ENCODE measurements at regions not wholly inside any gene's neighbourhood (a gene's known extent, or its start where the extent isn't known, plus 50 kb on each side); places are given as distances from the start of the nearest gene placed in this dataset.
"Not testable (repeated sequence)": the region's sequence is repeated elsewhere in the genome, so short reads cannot be mapped to it uniquely, and the experiment has no call there.

DNA sequence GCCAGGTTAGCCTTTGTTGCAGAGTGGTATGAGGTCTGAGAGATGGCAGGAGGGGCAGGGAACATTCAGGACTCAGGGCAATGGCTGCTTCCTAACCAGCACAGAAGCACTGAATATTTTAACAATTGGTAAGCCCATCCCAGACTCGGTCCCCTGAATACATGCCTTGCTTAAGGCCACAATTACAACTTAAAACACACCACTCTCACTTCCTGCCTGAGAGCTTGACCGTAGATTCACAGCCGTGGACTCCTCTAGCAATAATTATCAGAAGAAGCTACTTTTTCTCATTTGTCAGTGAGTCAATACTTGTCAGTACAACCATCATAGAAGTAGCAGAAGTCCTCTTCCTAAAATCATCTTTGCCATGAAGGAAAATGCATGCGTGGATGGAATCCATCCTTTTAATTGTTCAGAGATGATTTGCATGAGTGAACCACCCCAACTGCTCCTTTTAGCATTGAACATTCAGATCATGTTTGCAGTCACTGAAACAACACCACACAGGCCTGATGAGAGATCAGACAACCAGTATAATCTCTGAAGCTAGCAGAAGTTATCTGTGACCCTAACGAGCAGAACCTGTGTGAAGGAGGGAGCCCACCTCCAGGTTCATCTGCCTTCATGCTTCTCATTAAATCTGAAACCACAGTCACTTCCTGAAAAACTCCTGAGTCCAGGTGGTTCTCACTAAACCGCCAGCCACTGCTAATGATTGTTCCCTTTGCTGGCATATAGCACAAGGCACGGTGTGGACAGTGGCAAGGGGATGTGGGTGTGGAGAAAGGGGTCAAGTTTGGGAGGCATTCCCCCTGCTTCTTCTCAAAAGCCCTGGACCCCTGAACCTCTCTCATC, 333.9 kb upstream of the CNR1 start:
- DNase-seq (ENCODE audit: low read depth in 4 of 4, low spot score in 3 of 4): no peak

GRCh38 chr6:88499436-88499835, 333.3 kb upstream of the CNR1 start:
- DNase-seq (ENCODE audit: low read depth in 4 of 4, low spot score in 3 of 4): no peak

- not testable (repeated sequence) for DNase-seq (ENCODE audit: low read depth in 4 of 4, low spot score in 3 of 4)
These were observed 331.3 kb upstream of the CNR1 start for GRCh38 chr6:88497403-88497802.

DNA sequence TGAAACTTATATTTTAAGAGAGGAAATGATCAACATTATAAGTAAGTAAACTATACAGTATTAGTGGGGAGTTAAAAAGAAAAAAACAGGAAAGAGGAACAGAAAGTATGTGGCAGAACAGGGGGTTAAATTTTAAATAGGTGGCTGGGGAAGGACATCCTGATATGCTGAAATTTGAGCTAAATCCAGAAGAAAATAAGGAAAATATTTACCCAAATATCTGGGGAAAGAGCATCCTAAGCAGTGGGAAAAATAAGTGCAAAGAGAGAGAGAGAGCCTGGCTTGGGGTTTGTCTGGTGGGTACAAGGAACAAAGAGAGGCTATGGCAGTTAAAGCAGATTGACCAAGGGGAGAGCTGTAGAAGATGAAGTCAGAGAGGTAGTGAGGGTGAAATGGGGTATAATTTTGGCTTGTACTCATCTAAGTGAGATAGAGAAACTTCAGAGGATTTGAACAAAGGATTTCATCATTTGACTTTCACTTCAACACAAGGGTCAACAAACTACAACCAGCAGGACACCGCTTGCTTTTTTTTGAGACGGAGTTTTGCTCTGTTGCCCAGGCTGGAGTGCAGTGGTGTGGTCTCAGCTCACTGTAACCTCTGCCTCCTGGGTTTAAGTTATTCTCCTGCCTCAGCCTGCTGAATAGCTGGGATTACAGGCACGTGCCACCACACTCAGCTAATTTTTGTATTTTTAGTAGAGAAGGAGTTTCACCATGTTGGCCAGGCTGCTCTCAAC, 328.4 kb upstream of the CNR1 start:
- no peak for DNase-seq (ENCODE audit: low read depth in 4 of 4, low spot score in 3 of 4)

GRCh38 chr6:88493717-88494116, 327.6 kb upstream of the CNR1 start:
- no peak for DNase-seq (ENCODE audit: low read depth in 4 of 4, low spot score in 3 of 4)

- DNase-seq (ENCODE audit: low read depth in 4 of 4, low spot score in 3 of 4): no peak
These were observed 326.7 kb upstream of the CNR1 start for GRCh38 chr6:88492824-88493223.

DNA sequence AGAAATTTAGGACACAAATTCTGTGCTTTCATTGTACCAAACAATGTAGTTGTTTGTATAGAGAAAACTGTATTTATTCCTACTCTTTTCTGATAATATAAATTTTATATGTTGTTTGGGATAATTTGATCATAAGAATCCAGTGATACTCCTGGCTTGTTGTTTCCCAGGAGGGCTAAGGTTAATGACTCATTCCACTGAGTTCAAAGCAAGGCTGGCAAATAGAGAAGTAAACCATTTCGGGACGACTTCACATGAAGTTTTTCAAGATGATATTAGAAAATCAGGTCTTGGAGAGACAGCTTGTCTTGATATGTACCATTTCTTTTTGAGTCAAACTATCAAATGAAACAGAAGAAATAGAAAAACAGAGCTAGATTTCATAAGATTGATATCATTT, 326.1 kb upstream of the CNR1 start:
- no peak for DNase-seq (ENCODE audit: low read depth in 4 of 4, low spot score in 3 of 4)

DNA sequence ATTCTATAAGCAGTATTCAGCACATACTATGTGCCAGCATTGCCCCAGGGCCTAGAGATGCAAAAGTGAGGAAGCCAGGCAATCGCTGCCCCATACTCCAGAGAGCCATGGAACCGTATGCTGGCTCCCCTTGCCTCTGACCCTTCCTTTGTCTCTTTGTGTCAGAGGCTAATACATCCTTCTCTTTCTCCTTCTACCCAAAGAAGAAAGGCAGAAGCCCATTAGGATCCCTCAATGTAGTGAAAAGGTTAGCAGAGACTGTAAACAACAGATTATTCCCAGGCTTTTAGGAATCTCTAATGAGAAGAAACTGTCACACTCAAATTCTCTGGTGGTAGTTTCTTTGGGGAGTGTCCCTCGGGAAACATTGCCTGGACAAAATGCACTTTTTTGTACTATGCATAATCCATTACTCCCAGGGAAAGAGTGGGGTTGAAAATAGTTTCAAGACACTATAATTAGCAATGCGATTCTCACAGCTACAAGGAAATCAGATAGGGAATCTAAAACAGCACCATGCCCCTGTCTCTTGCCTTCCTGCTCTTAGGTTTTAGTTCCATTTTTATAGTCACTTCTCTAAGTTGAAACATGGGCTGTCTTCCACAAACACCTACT, 325.2 kb upstream of the CNR1 start:
- DNase-seq (ENCODE audit: low read depth in 4 of 4, low spot score in 3 of 4): no peak

DNA sequence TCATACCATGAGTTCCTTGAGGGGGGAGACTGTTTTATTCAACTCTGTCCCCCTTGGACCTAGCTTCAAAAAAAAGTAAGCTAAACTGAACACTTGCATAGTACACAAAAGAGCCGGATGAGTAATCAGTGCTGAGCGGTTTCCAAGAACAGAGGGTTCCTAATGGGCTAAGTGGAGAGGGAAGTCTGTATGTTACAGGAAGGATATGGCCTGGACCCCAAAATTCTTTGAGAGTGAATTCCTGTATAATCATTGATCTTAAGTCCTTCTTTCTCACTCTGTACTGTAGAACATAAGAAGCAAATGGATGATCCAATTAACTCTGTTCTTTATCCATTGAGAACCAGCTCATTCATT, 324.7 kb upstream of the CNR1 start:
- no peak for DNase-seq (ENCODE audit: low read depth in 4 of 4, low spot score in 3 of 4)

DNA sequence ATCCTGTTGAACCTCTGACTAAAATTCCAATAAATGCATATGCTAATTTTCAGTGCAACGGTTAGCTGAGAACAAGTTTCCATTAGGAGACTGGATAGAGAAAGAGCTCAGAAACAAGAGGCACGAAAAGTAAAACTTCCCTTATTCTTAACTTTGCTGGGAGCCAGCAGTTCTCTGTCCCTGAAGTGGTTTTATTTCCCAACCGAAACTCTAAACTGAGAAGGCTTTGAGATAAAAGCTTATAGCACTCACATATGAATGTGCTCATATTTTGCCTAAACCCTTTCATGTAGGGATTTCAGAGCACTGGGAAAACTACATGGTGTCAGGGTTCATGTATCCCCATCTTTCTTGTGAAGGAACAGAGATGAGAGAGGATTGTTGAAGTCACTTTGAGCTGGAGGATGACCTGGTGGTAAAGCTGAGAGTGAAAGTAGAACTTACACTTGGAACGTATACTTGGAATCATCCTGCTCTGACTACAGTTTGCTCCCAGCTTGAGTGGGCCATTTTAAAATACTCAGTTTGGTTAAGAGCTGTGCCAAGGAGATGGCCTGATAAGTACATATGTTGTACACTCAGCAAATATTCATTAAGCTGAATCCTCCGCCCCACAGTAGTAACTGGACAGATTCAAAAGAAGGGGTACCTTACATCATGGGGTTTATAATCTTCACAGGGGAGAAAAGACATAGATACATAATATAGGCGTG, 324.2 kb upstream of the CNR1 start:
- no peak for DNase-seq (ENCODE audit: low read depth in 4 of 4, low spot score in 3 of 4)

DNA sequence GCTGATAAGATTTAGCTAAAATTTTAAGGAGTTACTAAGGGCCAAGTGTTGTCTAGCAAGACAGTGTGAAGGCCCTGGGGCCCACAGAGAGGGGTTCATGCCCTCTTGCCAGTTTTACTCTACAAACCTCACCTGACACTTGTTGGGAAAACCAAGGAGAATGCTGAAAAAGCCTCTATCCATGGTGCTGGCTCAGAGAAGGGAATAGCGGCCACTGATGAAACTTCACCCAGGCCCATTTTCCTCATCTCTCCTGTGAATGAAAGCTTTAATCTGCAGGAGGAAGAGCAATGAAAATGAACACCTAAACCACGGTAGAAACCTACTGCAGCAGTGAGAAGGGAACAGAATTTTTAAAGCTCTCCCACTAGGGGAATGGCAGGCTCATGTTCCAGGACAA, 317.3 kb upstream of the CNR1 start:
- no peak for DNase-seq (ENCODE audit: low read depth in 4 of 4, low spot score in 3 of 4)

DNA sequence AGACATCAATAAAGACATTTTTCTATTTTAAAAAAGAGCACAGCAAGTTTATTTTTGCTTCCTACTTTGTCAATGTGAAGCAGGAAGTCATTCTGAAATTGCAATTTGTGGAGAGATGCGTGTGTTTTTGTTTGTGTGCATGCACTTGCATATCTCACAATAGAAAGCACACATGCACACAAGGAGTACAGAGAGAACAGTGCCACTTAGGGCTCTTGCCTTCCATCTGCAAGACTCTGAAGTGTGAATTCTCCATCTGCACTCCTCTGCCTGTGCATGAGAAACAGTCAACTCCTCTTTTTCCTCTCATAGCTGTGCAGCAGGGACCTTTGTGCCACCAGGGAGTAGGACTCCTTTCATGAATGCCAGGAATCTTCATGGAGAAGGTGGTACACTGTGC, 316.3 kb upstream of the CNR1 start:
- DNase-seq (ENCODE audit: low read depth in 4 of 4, low spot score in 3 of 4): no peak

DNA sequence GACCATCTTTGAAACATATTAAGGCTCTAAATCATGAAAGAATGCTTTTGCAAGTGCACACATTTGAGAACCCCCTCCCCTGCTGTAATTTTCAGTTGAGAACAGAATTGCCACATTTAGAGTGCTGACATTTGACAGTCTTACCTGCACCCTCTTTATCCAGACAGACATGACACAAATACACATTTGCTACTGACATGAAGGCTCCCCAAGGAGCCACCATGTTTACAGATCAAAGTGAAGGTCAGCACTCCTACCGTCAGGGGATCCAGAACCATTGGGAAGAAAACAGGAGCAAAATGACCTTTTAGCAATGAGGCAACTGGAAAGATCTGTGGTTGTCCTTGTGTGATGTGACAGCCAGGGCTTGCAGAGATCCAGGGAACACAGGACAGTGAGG, 315.4 kb upstream of the CNR1 start:
- DNase-seq (ENCODE audit: low read depth in 4 of 4, low spot score in 3 of 4): no peak

DNA sequence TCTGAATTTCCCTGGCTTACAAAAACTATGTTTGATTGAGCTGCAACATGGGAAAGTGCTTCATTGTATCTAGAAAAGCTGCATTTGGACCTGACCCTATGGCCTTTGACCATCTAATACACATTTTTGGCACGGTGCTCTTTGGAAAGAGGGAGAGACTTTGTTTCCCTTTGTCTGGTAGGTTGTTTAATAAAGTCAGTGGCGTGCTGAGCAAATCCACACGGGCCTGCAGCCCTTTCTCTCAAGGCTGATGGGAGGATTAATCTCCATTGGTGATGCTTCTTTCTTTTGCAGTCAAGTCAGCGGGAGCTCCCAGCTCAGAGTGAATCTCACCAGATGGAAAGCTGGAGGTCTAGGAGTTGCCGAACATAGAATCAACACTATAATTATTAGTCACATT, 314.7 kb upstream of the CNR1 start:
- DNase-seq (ENCODE audit: low read depth in 4 of 4, low spot score in 3 of 4): no peak

GRCh38 chr6:88477413-88477812, 311.3 kb upstream of the CNR1 start:
- no peak for DNase-seq (ENCODE audit: low read depth in 4 of 4, low spot score in 3 of 4)

DNA sequence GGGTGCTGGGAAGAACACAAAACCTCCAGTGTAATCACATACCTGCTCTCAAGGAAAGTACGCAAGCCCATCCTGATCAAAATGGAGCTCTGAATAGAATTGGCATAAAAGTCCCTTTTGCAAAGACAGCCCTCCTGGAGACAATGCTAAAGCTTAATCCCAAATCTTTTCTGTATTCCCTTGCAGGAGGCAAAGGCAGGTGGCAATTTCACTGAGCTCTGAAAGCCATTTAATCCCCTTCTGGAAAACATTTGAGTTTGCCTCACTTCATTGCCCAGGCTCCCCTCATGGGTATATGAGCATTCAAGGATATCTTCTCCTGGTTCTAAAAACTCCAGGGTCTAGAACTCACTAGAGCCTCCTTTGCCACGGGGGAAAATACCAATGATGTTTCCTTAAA, 310.2 kb upstream of the CNR1 start:
- DNase-seq (ENCODE audit: low read depth in 4 of 4, low spot score in 3 of 4): no peak

DNA sequence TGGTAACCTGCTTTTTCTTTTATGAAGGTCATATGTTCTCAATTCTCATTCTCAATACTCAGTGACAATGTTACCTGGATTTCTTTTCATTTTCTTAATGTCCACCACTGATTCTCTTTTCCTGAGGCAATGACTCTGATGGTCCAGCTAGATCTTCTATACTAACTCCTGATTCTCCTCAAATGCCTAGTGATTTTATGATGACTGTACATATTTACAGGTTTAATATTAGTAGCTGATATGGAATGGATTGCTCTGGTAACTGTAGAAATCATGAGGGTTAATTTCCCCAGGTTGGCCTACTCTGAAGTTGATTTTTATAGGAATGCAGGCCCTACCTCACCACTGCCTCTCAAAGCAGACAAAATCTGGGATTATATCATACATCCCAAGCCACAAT, 308.6 kb upstream of the CNR1 start:
- no peak for DNase-seq (ENCODE audit: low read depth in 4 of 4, low spot score in 3 of 4)

- DNase-seq (ENCODE audit: low read depth in 4 of 4, low spot score in 3 of 4): no peak
These were observed 307.4 kb upstream of the CNR1 start for GRCh38 chr6:88473589-88473988.

- no peak for DNase-seq (ENCODE audit: low read depth in 4 of 4, low spot score in 3 of 4)
These were observed 306.8 kb upstream of the CNR1 start for GRCh38 chr6:88472851-88473525.

- DNase-seq (ENCODE audit: low read depth in 4 of 4, low spot score in 3 of 4): no peak
These were observed 293.5 kb upstream of the CNR1 start for GRCh38 chr6:88459643-88460042.

GRCh38 chr6:88459189-88459588, 293.0 kb upstream of the CNR1 start:
- DNase-seq (ENCODE audit: low read depth in 4 of 4, low spot score in 3 of 4): no peak

All from left renal pelvis (tissue), 4 donors.